GM23338 (cell line): ENCODE measurements at regions not wholly inside any gene's neighbourhood (a gene's known extent, or its start where the extent isn't known, plus 50 kb on each side); places are given as distances from the start of the nearest gene placed in this dataset.

ENCODE experiments used
- ATAC-seq: fragments of 200-7000 bp; cut with Tn5 transposase; 3 replicates; pipeline ENCODE4 v1.9.1; 2020
- DNase-seq: peaks from one replicate; pipeline ENCODE4 v3.0.0-alpha.2; 2015; ENCODE audit warnings: low spot score
- H2AFZ ChIP-seq: fragments of 200-600 bp; sonication (generic); 2 replicates; pipeline ENCODE4 v1.8.0; 2016; ENCODE audit warnings: antibody characterized with exemption, mild to moderate bottlenecking, moderate library complexity
- H3F3A ChIP-seq: fragments of 200-600 bp; sonication (generic); replicated peaks from 2 replicates; pipeline ENCODE4 v1.8.0; 2017; ENCODE audit warnings: antibody characterized with exemption, mixed run types, low read depth
- H3K27ac ChIP-seq: fragments of 200-600 bp; sonication (generic); 2 replicates; pipeline ENCODE4 v1.6.1; 2016; ENCODE audit warnings: low read depth
- H3K27me3 ChIP-seq: fragments of 200-600 bp; sonication (generic); 2 replicates; pipeline ENCODE4 v1.8.0; 2016; ENCODE audit warnings: mild to moderate bottlenecking, mixed run types, moderate library complexity; ENCODE audit not compliant: insufficient read depth
- H3K36me3 ChIP-seq: fragments of 200-600 bp; sonication (generic); 2 replicates; pipeline ENCODE4 v1.8.0; 2016; ENCODE audit warnings: mild to moderate bottlenecking; ENCODE audit not compliant: insufficient read depth
- H3K4me1 ChIP-seq: fragments of 200-600 bp; sonication (generic); 2 replicates; pipeline ENCODE4 v1.8.0; 2016; ENCODE audit warnings: mild to moderate bottlenecking, moderate library complexity; ENCODE audit not compliant: insufficient read depth
- H3K4me2 ChIP-seq: fragments of 200-600 bp; sonication (generic); 2 replicates; pipeline ENCODE4 v1.7.1; 2017; ENCODE audit warnings: mixed run types
- H3K4me3 ChIP-seq: fragments of 200-600 bp; sonication (generic); 2 replicates; pipeline ENCODE4 v1.6.1; 2016; ENCODE audit warnings: mixed run types
- H3K79me2 ChIP-seq: fragments of 200-600 bp; sonication (generic); replicated peaks from 2 replicates; pipeline ENCODE4 v1.8.0; 2017; ENCODE audit warnings: mild to moderate bottlenecking; ENCODE audit not compliant: insufficient read depth
- H3K9me2 ChIP-seq: fragments of 200-600 bp; sonication (generic); 2 replicates; pipeline ENCODE4 v1.8.0; 2017; ENCODE audit not compliant: insufficient read depth
- H4K20me1 ChIP-seq: fragments of 200-600 bp; sonication (generic); replicated peaks from 2 replicates; pipeline ENCODE4 v1.8.0; 2017; ENCODE audit warnings: mild to moderate bottlenecking; ENCODE audit not compliant: insufficient read depth
- H3K27ac Mint-ChIP-seq: 2 replicates; pipeline ENCODE4 v1.8.0; 2020; ENCODE audit warnings: inconsistent platforms, mild to moderate bottlenecking, moderate library complexity, mixed read lengths
- H3K27me3 Mint-ChIP-seq: 3 replicates; pipeline ENCODE4 v1.8.0; 2022; ENCODE audit warnings: low read depth, mild to moderate bottlenecking, moderate library complexity, mixed read lengths, inconsistent platforms; ENCODE audit not compliant: insufficient read depth, poor library complexity
- H3K36me3 Mint-ChIP-seq: 3 replicates; pipeline ENCODE4 v1.8.0; 2021; ENCODE audit warnings: low read depth, mild to moderate bottlenecking, inconsistent platforms, moderate library complexity, mixed read lengths
- H3K4me1 Mint-ChIP-seq: 3 replicates; pipeline ENCODE4 v1.8.0; 2020; ENCODE audit warnings: mild to moderate bottlenecking, inconsistent platforms, mixed read lengths
- H3K4me3 Mint-ChIP-seq: 3 replicates; pipeline ENCODE4 v1.8.0; 2021; ENCODE audit warnings: moderate library complexity, mild to moderate bottlenecking, inconsistent platforms, mixed read lengths
- H3K9me3 Mint-ChIP-seq: 3 replicates; pipeline ENCODE4 v1.8.0; 2020; ENCODE audit warnings: moderate library complexity, mild to moderate bottlenecking, inconsistent platforms, mixed read lengths
- CREB1 ChIP-seq: fragments of 250-450 bp; sonication (Bioruptor Pico); IDR thresholded peaks from 2 replicates; pipeline ENCODE4 v1.5.0; 2020; ENCODE audit warnings: low read depth, mild to moderate bottlenecking, moderate library complexity
- ETS1 ChIP-seq: IDR thresholded peaks from 2 replicates; pipeline ENCODE4 v1.6.1; 2016; ENCODE audit warnings: antibody characterized with exemption
- EZH2 ChIP-seq: fragments of 200-600 bp; sonication (generic); IDR thresholded peaks from one replicate; pipeline ENCODE4 v1.8.0; 2017; ENCODE audit warnings: antibody characterized with exemption, mild to moderate bottlenecking, low read depth; ENCODE audit not compliant: unreplicated experiment
- EZH2phosphoT487 ChIP-seq: fragments of 200-600 bp; sonication (generic); IDR thresholded peaks from one replicate; pipeline ENCODE4 v1.8.1; 2018; ENCODE audit warnings: antibody characterized with exemption; ENCODE audit not compliant: unreplicated experiment
- JUNB ChIP-seq: IDR thresholded peaks from one replicate; pipeline ENCODE4 v1.6.1; 2016; ENCODE audit warnings: antibody characterized with exemption; ENCODE audit not compliant: unreplicated experiment
- NANOG ChIP-seq: IDR thresholded peaks from 2 replicates; pipeline ENCODE4 v1.6.1; 2016; ENCODE audit warnings: antibody characterized with exemption, borderline replicate concordance
- POLR2AphosphoS5 ChIP-seq: IDR thresholded peaks from 2 replicates; pipeline ENCODE4 v1.6.1; 2016; ENCODE audit warnings: antibody characterized with exemption, low read depth
- REST ChIP-seq: IDR thresholded peaks from one replicate; pipeline ENCODE4 v1.6.1; 2018; ENCODE audit warnings: antibody characterized with exemption; ENCODE audit not compliant: unreplicated experiment
- STAT1 ChIP-seq: IDR thresholded peaks from one replicate; pipeline ENCODE4 v1.6.1; 2016; ENCODE audit warnings: antibody characterized with exemption; ENCODE audit not compliant: unreplicated experiment
- ZNF114 ChIP-seq: fragments of 250-450 bp; sonication (Bioruptor Pico); IDR thresholded peaks from 2 replicates; pipeline ENCODE4 v1.5.0; 2020; ENCODE audit warnings: mild to moderate bottlenecking, moderate library complexity
- TF ChIP-seq, protein P1 (sequence below), 2 experiments: fragments of 200-600 bp in 1 of 2; sonication (generic) in 1 of 2; conservative IDR thresholded peaks; 2 replicates each; pipeline versions ENCODE4 v1.5.1 to v1.6.1; 2016 to 2017; ENCODE audit warnings: antibody characterized with exemption in 2 of 2, low read depth in 2 of 2, mild to moderate bottlenecking in 2 of 2, moderate library complexity in 1 of 2

GRCh38 chr6:48550603-48551002 is 439.6 kb upstream of the PTCHD4 start (continued):
- TF ChIP-seq EZH2 (no peak), STAT1 (no peak), EZH2phosphoT487 (no peak), ZNF114 (no peak), POLR2AphosphoS5 (no peak), REST (no peak), CREB1 (CRISPR knock-in tag) (no peak)
- TF ChIP-seq, protein P1, sequence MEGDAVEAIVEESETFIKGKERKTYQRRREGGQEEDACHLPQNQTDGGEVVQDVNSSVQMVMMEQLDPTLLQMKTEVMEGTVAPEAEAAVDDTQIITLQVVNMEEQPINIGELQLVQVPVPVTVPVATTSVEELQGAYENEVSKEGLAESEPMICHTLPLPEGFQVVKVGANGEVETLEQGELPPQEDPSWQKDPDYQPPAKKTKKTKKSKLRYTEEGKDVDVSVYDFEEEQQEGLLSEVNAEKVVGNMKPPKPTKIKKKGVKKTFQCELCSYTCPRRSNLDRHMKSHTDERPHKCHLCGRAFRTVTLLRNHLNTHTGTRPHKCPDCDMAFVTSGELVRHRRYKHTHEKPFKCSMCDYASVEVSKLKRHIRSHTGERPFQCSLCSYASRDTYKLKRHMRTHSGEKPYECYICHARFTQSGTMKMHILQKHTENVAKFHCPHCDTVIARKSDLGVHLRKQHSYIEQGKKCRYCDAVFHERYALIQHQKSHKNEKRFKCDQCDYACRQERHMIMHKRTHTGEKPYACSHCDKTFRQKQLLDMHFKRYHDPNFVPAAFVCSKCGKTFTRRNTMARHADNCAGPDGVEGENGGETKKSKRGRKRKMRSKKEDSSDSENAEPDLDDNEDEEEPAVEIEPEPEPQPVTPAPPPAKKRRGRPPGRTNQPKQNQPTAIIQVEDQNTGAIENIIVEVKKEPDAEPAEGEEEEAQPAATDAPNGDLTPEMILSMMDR (conservative IDR thresholded peaks at IDR 0.05; ENCODE audit: low read depth in 2 of 2), result no peak

DNA sequence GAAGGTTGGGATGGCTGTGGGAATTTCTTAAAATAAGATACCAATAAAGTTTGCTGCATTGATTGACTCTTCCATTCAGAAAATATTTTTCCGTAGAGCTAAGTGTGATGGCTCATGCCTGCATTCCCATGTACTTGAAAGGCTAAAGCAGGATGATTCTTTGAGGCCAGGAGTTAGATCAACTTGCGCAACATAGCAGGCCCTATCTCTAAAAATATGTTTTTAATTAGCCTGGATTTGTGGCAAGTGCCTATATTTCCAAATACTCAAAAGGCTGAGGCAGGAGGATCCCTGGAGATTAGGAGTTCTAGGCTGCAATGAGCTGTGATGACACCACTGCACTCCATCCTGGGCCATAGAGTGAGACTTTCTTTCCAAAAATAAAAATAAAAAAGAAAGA is 431.2 kb upstream of the PTCHD4 start:
- Mint-ChIP-seq H3K27me3 (no peaks in the 10 kb centered on the region), H3K27ac (no peak overlapping the region)
- TF ChIP-seq ZNF114 (no peak), JUNB (no peak), EZH2phosphoT487 (no peak), STAT1 (no peak), ETS1 (no peak), REST (no peak), NANOG (no peak)
- TF ChIP-seq, protein P1 (conservative IDR thresholded peaks at IDR 0.05; ENCODE audit: low read depth in 2 of 2), result no peak

More for the DNA sequence above, 431.2 kb upstream of the PTCHD4 start:
- Histone ChIP-seq H3K9me2 (no peaks in the 10 kb centered on the region), H2AFZ (no peak overlapping the region), H3F3A (no peaks in the 10 kb centered on the region), H3K4me1 (no peaks in the 10 kb centered on the region), H3K4me3 (no peak overlapping the region), H3K27me3 (no peaks in the 10 kb centered on the region), H3K27ac (no peak overlapping the region), H4K20me1 (no peaks in the 10 kb centered on the region), H3K36me3 (no peaks in the 10 kb centered on the region), H3K79me2 (no peaks in the 10 kb centered on the region), H3K4me2 (no peak overlapping the region)
- Mint-ChIP-seq H3K4me1 (no peaks in the 10 kb centered on the region), H3K4me3 (no peak overlapping the region), H3K36me3 (peaks cover 10% of the 10 kb centered on the region; the same call in 2 of the 3 replicates), H3K9me3 (peaks cover 13% of the 10 kb centered on the region; the same call in 2 of the 3 replicates)
- DNase-seq, result no peak
- no peak for ATAC-seq
